K562 (cell line): ENCODE measurements at regions not wholly inside any gene's neighbourhood (a gene's known extent, or its start where the extent isn't known, plus 50 kb on each side); places are given as distances from the start of the nearest gene placed in this dataset.

Experiments
- ATAC-seq: fragments of 200-7000 bp; cut with Tn5 transposase; 3 replicates; pipeline ENCODE4 v1.9.1; 2020; ENCODE audit warnings: moderate library complexity
- BruUV-seq: library from RNA; stranded (reverse); fragments of 400-500 nt; replicated peaks from 2 replicates; lab custom pipeline; 2021; lab: Mats Ljungman, UMichigan
- CTCF ChIA-PET: fragments of 300-600 bp; formaldehyde crosslinking; extraction: SDS; loops from one replicate; lab custom pipeline; 2021; ENCODE audit warnings: low intra/inter-chr PET ratio; lab: Yijun Ruan, JAX
- POLR2A ChIA-PET: fragments of 300-600, 350-650 bp; sonication (Branson Sonifier 250); formaldehyde crosslinking; extraction: SDS; loops from one replicate; lab custom pipeline; 2021; ENCODE audit warnings: antibody characterized with exemption, inconsistent platforms; lab: Yijun Ruan, JAX
- DNase-seq, 4 experiments: peaks; one replicate each; pipeline versions ENCODE4 v3.0.0 to v3.0.0-alpha.2; 2011 to 2018; ENCODE audit warnings: low spot score in 3 of 4, mixed read lengths in 3 of 4; ENCODE audit errors: extremely low read depth in 1 of 4
- FAIRE-seq: peaks from 2 replicates; lab custom pipeline; 2011; peaks lifted over from hg19 to GRCh38; lab: Jason Lieb, UNC
- H2AFZ ChIP-seq: 2 replicates; pipeline ENCODE4 v1.6.0; 2011; ENCODE audit warnings: low read depth, low read length, control low read depth, inconsistent platforms
- H3K27ac ChIP-seq: fragments of 200-600 bp; 3 replicates; pipeline ENCODE4 v1.8.0; 2011; ENCODE audit warnings: low read depth, mild to moderate bottlenecking, control low read depth, inconsistent platforms, low read length, moderate library complexity, mixed read lengths; ENCODE audit errors: extremely low read depth
- H3K27me3 ChIP-seq, 2 experiments: fragments of 300-600 bp in 1 of 2; 2 replicates in 1 of 2; 3 replicates in 1 of 2; pipeline versions ENCODE4 v1.6.0 to v1.8.0; 2011; ENCODE audit warnings: inconsistent platforms in 2 of 2, low read length in 2 of 2, mild to moderate bottlenecking in 1 of 2, mixed read lengths in 1 of 2, moderate library complexity in 1 of 2; ENCODE audit not compliant: control insufficient read depth in 2 of 2, insufficient read depth in 2 of 2
- H3K36me3 ChIP-seq: fragments of 300-600 bp; 3 replicates; pipeline ENCODE4 v1.8.0; 2011; ENCODE audit warnings: mild to moderate bottlenecking, low read length, inconsistent platforms; ENCODE audit not compliant: control insufficient read depth, insufficient read depth
- H3K4me1 ChIP-seq, 2 experiments: fragments of 200-600 bp in 1 of 2; replicated peaks in 1 of 2; 2 replicates in 1 of 2; 3 replicates in 1 of 2; pipeline versions ENCODE4 v1.5.1 to v1.8.0; 2011; ENCODE audit warnings: inconsistent platforms in 2 of 2, low read length in 2 of 2, mild to moderate bottlenecking in 1 of 2, mixed read lengths in 1 of 2, moderate library complexity in 1 of 2; ENCODE audit not compliant: control insufficient read depth in 2 of 2, insufficient read depth in 2 of 2
- H3K4me2 ChIP-seq: 2 replicates; pipeline ENCODE4 v1.6.1; 2011; ENCODE audit warnings: low read length, control low read depth, inconsistent platforms, mixed read lengths; ENCODE audit not compliant: insufficient read depth
- H3K4me3 ChIP-seq: fragments of 200-600 bp; sonication (generic), shearing (Covaris generic); 2 replicates; pipeline ENCODE4 v1.5.1; 2016; ENCODE audit warnings: control low read depth, inconsistent platforms
- H3K79me2 ChIP-seq: fragments of 200-600 bp; 3 replicates; pipeline ENCODE4 v1.8.0; 2011; ENCODE audit warnings: low read length, inconsistent platforms; ENCODE audit not compliant: control insufficient read depth, insufficient read depth
- H3K9ac ChIP-seq, 2 experiments: 2 replicates each; pipeline versions ENCODE4 v1.6.0 to v1.6.1; 2011; ENCODE audit warnings: low read depth in 2 of 2, low read length in 2 of 2, control low read depth in 1 of 2, inconsistent platforms in 1 of 2, mild to moderate bottlenecking in 1 of 2, mixed read lengths in 1 of 2; ENCODE audit not compliant: insufficient read depth in 1 of 2
- H3K9me1 ChIP-seq: one replicate; pipeline ENCODE4 v1.6.0; 2011; ENCODE audit warnings: inconsistent platforms, mild to moderate bottlenecking, low read length, moderate library complexity; ENCODE audit not compliant: control insufficient read depth, insufficient read depth
- H3K9me3 ChIP-seq: replicated peaks from 2 replicates; pipeline ENCODE4 v1.5.1; 2011; ENCODE audit warnings: low read depth, low read length, inconsistent platforms; ENCODE audit not compliant: control insufficient read depth, insufficient read depth
- H4K20me1 ChIP-seq: replicated peaks from 2 replicates; pipeline ENCODE4 v1.6.1; 2011; ENCODE audit warnings: low read length, inconsistent platforms, mixed read lengths; ENCODE audit not compliant: control insufficient read depth, insufficient read depth
- ARHGAP35 ChIP-seq: fragments of 450-650 bp; IDR thresholded peaks from 2 replicates; pipeline ENCODE4 v1.6.1; 2018; ENCODE audit not compliant: partially characterized antibody
- CBFB ChIP-seq: sonication (generic); formaldehyde crosslinking; IDR thresholded peaks from 2 replicates; pipeline ENCODE4 v1.4.0; 2020; ENCODE audit warnings: mild to moderate bottlenecking, missing genetic modification reagents
- CEBPB ChIP-seq: fragments of 450-650 bp; IDR thresholded peaks from 2 replicates; pipeline ENCODE4 v1.6.1; 2016; ENCODE audit warnings: missing genetic modification characterization, missing compliant biosample characterization
- DACH1 ChIP-seq: fragments of 450-650 bp; IDR thresholded peaks from 2 replicates; pipeline ENCODE4 v1.6.1; 2018; ENCODE audit not compliant: partially characterized antibody
- DPF2 ChIP-seq: fragments of 450-650 bp; IDR thresholded peaks from 2 replicates; pipeline ENCODE4 v1.6.1; 2016
- FOSL1 ChIP-seq: fragments of 200-800 bp; sonication (Bioruptor generic); conservative IDR thresholded peaks from 2 replicates; pipeline ENCODE4 v1.6.1; 2016; ENCODE audit warnings: missing genetic modification characterization, missing compliant biosample characterization
- HMGN3 ChIP-seq: IDR thresholded peaks from 2 replicates; pipeline ENCODE4 v1.6.1; 2011; ENCODE audit warnings: borderline replicate concordance, low read depth, mild to moderate bottlenecking, mixed read lengths, low read length; ENCODE audit not compliant: insufficient read length; ENCODE audit errors: extremely low read depth
- KDM4B ChIP-seq, 2 experiments: fragments of 450-650 bp in 1 of 2; sonication (generic) in 1 of 2; IDR thresholded peaks; 2 replicates each; pipeline ENCODE4 v1.6.1; 2016 to 2017; ENCODE audit warnings: borderline replicate concordance in 2 of 2, antibody characterized with exemption in 1 of 2, low read depth in 1 of 2, mild to moderate bottlenecking in 1 of 2
- MTA1 ChIP-seq: fragments of 450-650 bp; IDR thresholded peaks from 2 replicates; pipeline ENCODE4 v1.6.1; 2017; ENCODE audit warnings: borderline replicate concordance
- NEUROD1 ChIP-seq: fragments of 150-350 bp; IDR thresholded peaks from 2 replicates; pipeline ENCODE4 v1.6.1; 2014; ENCODE audit warnings: borderline replicate concordance, low read length, low read depth; ENCODE audit not compliant: partially characterized antibody
- RNF2 ChIP-seq: sonication (generic); IDR thresholded peaks from 2 replicates; pipeline ENCODE4 v1.6.1; 2016
- SRSF1 ChIP-seq: fragments of 200-400 bp; formaldehyde crosslinking; IDR thresholded peaks from 2 replicates; pipeline ENCODE4 v1.6.1; 2017; ENCODE audit warnings: mild to moderate bottlenecking, low read depth, low read length, moderate library complexity
- TCF3 ChIP-seq: sonication (generic); formaldehyde crosslinking; IDR thresholded peaks from 2 replicates; pipeline ENCODE4 v1.4.0; 2020; ENCODE audit warnings: mild to moderate bottlenecking, missing genetic modification reagents
- ZNF436 ChIP-seq: fragments of 250-450, 450-650 bp; sonication (Bioruptor Pico); formaldehyde crosslinking; IDR thresholded peaks from 2 replicates; pipeline ENCODE4 v1.7.0; 2020; ENCODE audit warnings: mild to moderate bottlenecking
- ZNF717 ChIP-seq: fragments of 250-450 bp; sonication (Bioruptor Pico); IDR thresholded peaks from 2 replicates; pipeline ENCODE4 v1.5.0; 2021
- WGBS: fragments of 100-300 bp; shearing (Covaris generic); methylation state at CpG from one replicate; pipeline ENCODE4 v1.1.6; 2016; ENCODE audit warnings: low coverage, mixed read lengths; ENCODE audit not compliant: insufficient coverage; ENCODE audit errors: missing lambda C conversion rate; 5-methylcytosine and 5-hydroxymethylcytosine counted together
- in situ Hi-C: fragments of 300-500 bp; cut with MboI; formaldehyde crosslinking; loops from 4 replicates; pipeline ENCODE4 v1.15.0; 2018; ENCODE audit warnings: inconsistent platforms, mixed read lengths
- intact Hi-C: fragments of 100-400 bp; cut with micrococcal nuclease; formaldehyde crosslinking; loops from 2 replicates; pipeline ENCODE4 v1.14.2; 2022
- TF ChIP-seq, protein P1 (sequence below): fragments of 450-650 bp; IDR thresholded peaks from 2 replicates; pipeline ENCODE4 v1.7.1; 2018; ENCODE audit warnings: mild to moderate bottlenecking, low read depth; ENCODE audit not compliant: partially characterized antibody

GRCh38 chr5:93017849-93018248 is 563.2 kb downstream of the NR2F1-AS1 start (continued):
- TF ChIP-seq, protein P1, sequence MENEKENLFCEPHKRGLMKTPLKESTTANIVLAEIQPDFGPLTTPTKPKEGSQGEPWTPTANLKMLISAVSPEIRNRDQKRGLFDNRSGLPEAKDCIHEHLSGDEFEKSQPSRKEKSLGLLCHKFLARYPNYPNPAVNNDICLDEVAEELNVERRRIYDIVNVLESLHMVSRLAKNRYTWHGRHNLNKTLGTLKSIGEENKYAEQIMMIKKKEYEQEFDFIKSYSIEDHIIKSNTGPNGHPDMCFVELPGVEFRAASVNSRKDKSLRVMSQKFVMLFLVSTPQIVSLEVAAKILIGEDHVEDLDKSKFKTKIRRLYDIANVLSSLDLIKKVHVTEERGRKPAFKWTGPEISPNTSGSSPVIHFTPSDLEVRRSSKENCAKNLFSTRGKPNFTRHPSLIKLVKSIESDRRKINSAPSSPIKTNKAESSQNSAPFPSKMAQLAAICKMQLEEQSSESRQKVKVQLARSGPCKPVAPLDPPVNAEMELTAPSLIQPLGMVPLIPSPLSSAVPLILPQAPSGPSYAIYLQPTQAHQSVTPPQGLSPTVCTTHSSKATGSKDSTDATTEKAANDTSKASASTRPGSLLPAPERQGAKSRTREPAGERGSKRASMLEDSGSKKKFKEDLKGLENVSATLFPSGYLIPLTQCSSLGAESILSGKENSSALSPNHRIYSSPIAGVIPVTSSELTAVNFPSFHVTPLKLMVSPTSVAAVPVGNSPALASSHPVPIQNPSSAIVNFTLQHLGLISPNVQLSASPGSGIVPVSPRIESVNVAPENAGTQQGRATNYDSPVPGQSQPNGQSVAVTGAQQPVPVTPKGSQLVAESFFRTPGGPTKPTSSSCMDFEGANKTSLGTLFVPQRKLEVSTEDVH: no peak
- TF ChIP-seq MTA1 (no peak), TCF3 (CRISPR knock-in tag) (no peak), HMGN3 (no peak), CBFB (CRISPR knock-in tag) (no peak), DPF2 (no peak), NEUROD1 (no peak)

GRCh38 chr5:93017376-93017775 is 563.6 kb downstream of the NR2F1-AS1 start:
- no peak for FAIRE-seq
- CTCF ChIA-PET: no interaction called here
- no peaks in the 10 kb centered on the region for H3K4me1 ChIP-seq
- H3K4me3 ChIP-seq: no peak overlapping the region
- H3K9me3 ChIP-seq: 0 out of 2 replicates have a peak, but pooled peaks cover 1% of the 10 kb centered on the region
- intact Hi-C loops (no loop called here), in situ Hi-C loops (no loop called here)
- H3K9me1 ChIP-seq: no peaks in the 10 kb centered on the region
- POLR2A ChIA-PET: no interaction called here
- H3K27me3 ChIP-seq: no peaks in the 10 kb centered on the region
- H3K27ac ChIP-seq: no peak overlapping the region
- H3K36me3 ChIP-seq: no peaks in the 10 kb centered on the region
- no peak overlapping the region for H2AFZ ChIP-seq
- no peak overlapping the region for H3K4me2 ChIP-seq
- DNase-seq: no peak
- 0% methylated on average over 1 of the region's 1 CpG for WGBS
- no peaks in the 10 kb centered on the region for H4K20me1 ChIP-seq
- H3K9ac ChIP-seq: no peak overlapping the region
- no peaks in the 10 kb centered on the region for H3K79me2 ChIP-seq
- TF ChIP-seq ARHGAP35 (no peak), KDM4B (IDR thresholded peaks at IDR 0.05; ENCODE audit: borderline replicate concordance in 2 of 2, low read depth in 1 of 2) (no peak), FOSL1 (tag) (no peak), DACH1 (no peak), RNF2 (no peak), CEBPB (no peak), SRSF1 (no peak), ZNF436 (CRISPR knock-in tag) (no peak), ZNF717 (CRISPR knock-in tag) (no peak)
- TF ChIP-seq, all 486 proteins: peak for 0
- BruUV-seq: no TSS peak
- ATAC-seq: no peak
